Astrocyte (in vitro differentiated cells and primary cell): ENCODE measurements at regions not wholly inside any gene's neighbourhood (a gene's known extent, or its start where the extent isn't known, plus 50 kb on each side); places are given as distances from the start of the nearest gene placed in this dataset.

ENCODE experiments used
- DNase-seq: peaks from one replicate; pipeline ENCODE4 v3.0.0-alpha.2; 2010; ENCODE audit warnings: low read depth
- FAIRE-seq: peaks from 2 replicates; lab custom pipeline; 2011; peaks lifted over from hg19 to GRCh38; lab: Jason Lieb, UNC
- H2AFZ ChIP-seq: 2 replicates; pipeline ENCODE4 v1.6.0; 2012; ENCODE audit warnings: low read depth, low read length, inconsistent platforms
- H3K27ac ChIP-seq: 2 replicates; pipeline ENCODE4 v1.5.1; 2011; ENCODE audit warnings: low read depth, low read length, inconsistent platforms
- H3K27me3 ChIP-seq: 2 replicates; pipeline ENCODE4 v1.6.0; 2011; ENCODE audit warnings: low read length, inconsistent platforms; ENCODE audit not compliant: insufficient read depth
- H3K36me3 ChIP-seq: 2 replicates; pipeline ENCODE4 v1.5.1; 2011; ENCODE audit warnings: low read length, inconsistent platforms; ENCODE audit not compliant: insufficient read depth
- H3K4me1 ChIP-seq: 2 replicates; pipeline ENCODE4 v1.5.1; 2011; ENCODE audit warnings: low read length, inconsistent platforms; ENCODE audit not compliant: insufficient read depth
- H3K4me2 ChIP-seq: 2 replicates; pipeline ENCODE4 v1.6.0; 2012; ENCODE audit warnings: low read length, inconsistent platforms
- H3K4me3 ChIP-seq: 2 replicates; pipeline ENCODE4 v1.5.1; 2011; ENCODE audit warnings: low read depth, mild to moderate bottlenecking, low read length, inconsistent platforms; ENCODE audit not compliant: insufficient read depth
- H3K79me2 ChIP-seq: 2 replicates; pipeline ENCODE4 v1.6.0; 2012; ENCODE audit warnings: mild to moderate bottlenecking, low read length, inconsistent platforms; ENCODE audit not compliant: insufficient read depth
- H3K9ac ChIP-seq: 2 replicates; pipeline ENCODE4 v1.6.0; 2012; ENCODE audit warnings: mild to moderate bottlenecking, low read length, inconsistent platforms
- H3K9me3 ChIP-seq: 2 replicates; pipeline ENCODE4 v1.5.1; 2012; ENCODE audit warnings: low read depth, mild to moderate bottlenecking, low read length, inconsistent platforms; ENCODE audit not compliant: insufficient read depth
- H4K20me1 ChIP-seq: 2 replicates; pipeline ENCODE4 v1.6.0; 2012; ENCODE audit warnings: low read length, inconsistent platforms; ENCODE audit not compliant: insufficient read depth
- H3K27ac Mint-ChIP-seq: one replicate; pipeline ENCODE4 v1.8.0; 2021; ENCODE audit warnings: mild to moderate bottlenecking, mixed read lengths; ENCODE audit not compliant: unreplicated experiment
- H3K27me3 Mint-ChIP-seq: one replicate; pipeline ENCODE4 v1.8.0; 2021; ENCODE audit warnings: low read depth, mixed read lengths; ENCODE audit not compliant: unreplicated experiment
- H3K36me3 Mint-ChIP-seq: one replicate; pipeline ENCODE4 v1.8.0; 2021; ENCODE audit warnings: low read depth, mixed read lengths; ENCODE audit not compliant: unreplicated experiment
- H3K4me1 Mint-ChIP-seq: one replicate; pipeline ENCODE4 v1.8.0; 2021; ENCODE audit warnings: low read depth, mixed read lengths; ENCODE audit not compliant: unreplicated experiment
- H3K4me3 Mint-ChIP-seq: one replicate; pipeline ENCODE4 v1.8.0; 2021; ENCODE audit warnings: mild to moderate bottlenecking, moderate library complexity, mixed read lengths; ENCODE audit not compliant: unreplicated experiment
- H3K9me3 Mint-ChIP-seq: one replicate; pipeline ENCODE4 v1.8.0; 2021; ENCODE audit warnings: mild to moderate bottlenecking, mixed read lengths; ENCODE audit not compliant: unreplicated experiment
- EZH2 ChIP-seq: IDR thresholded peaks from 2 replicates; pipeline ENCODE4 v1.6.1; 2012; ENCODE audit warnings: mild to moderate bottlenecking, low read length, inconsistent platforms; ENCODE audit not compliant: insufficient read depth
- TF ChIP-seq, protein P1 (sequence below): IDR thresholded peaks from 2 replicates; pipeline ENCODE4 v1.5.1; 2011; ENCODE audit warnings: low read depth, mild to moderate bottlenecking, inconsistent platforms, low read length, moderate library complexity; ENCODE audit not compliant: insufficient read depth

DNA sequence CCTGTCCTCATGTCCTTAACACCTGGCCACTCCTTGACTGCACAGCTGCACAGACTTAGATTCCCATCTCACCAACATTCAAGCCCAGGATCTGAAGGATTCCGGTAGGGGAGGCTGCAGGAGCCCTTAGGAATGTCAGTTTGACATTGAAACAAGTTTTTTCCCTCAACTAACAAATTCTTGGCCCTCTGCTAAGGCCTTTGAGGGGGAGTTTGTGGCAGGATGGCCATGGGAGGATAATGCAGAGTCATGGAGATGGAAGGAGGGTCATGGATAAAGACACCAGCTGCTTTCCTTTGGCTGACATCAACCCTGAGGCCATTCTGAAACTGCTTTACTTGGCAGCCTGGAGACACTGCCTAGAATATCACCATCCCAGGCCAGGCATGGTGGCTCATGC lies 63.4 kb upstream of the PPP2R5A start:
- Histone ChIP-seq H3K27ac (no peak overlapping the region), H3K9me3 (no peaks in the 10 kb centered on the region), H3K4me1 (peaks cover 18% of the 10 kb centered on the region), H3K27me3 (no peaks in the 10 kb centered on the region), H3K36me3 (no peaks in the 10 kb centered on the region), H3K79me2 (no peaks in the 10 kb centered on the region), H3K4me3 (no peak overlapping the region), H4K20me1 (no peaks in the 10 kb centered on the region), H3K9ac (no peak overlapping the region), H3K4me2 (no peak overlapping the region), H2AFZ (no peak overlapping the region)
- DNase-seq (peak; percentile 20), FAIRE-seq (no peak)
- H3K36me3 Mint-ChIP-seq: peaks cover 2% of the 10 kb centered on the region
- no peak overlapping the region for H3K27ac Mint-ChIP-seq
- peaks cover 3% of the 10 kb centered on the region for H3K9me3 Mint-ChIP-seq
- H3K27me3 Mint-ChIP-seq: peaks cover 4% of the 10 kb centered on the region
- H3K4me3 Mint-ChIP-seq: no peak overlapping the region
- peaks cover 30% of the 10 kb centered on the region for H3K4me1 Mint-ChIP-seq
- no peak for TF ChIP-seq EZH2
- TF ChIP-seq, protein P1, sequence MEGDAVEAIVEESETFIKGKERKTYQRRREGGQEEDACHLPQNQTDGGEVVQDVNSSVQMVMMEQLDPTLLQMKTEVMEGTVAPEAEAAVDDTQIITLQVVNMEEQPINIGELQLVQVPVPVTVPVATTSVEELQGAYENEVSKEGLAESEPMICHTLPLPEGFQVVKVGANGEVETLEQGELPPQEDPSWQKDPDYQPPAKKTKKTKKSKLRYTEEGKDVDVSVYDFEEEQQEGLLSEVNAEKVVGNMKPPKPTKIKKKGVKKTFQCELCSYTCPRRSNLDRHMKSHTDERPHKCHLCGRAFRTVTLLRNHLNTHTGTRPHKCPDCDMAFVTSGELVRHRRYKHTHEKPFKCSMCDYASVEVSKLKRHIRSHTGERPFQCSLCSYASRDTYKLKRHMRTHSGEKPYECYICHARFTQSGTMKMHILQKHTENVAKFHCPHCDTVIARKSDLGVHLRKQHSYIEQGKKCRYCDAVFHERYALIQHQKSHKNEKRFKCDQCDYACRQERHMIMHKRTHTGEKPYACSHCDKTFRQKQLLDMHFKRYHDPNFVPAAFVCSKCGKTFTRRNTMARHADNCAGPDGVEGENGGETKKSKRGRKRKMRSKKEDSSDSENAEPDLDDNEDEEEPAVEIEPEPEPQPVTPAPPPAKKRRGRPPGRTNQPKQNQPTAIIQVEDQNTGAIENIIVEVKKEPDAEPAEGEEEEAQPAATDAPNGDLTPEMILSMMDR: no peak

DNA sequence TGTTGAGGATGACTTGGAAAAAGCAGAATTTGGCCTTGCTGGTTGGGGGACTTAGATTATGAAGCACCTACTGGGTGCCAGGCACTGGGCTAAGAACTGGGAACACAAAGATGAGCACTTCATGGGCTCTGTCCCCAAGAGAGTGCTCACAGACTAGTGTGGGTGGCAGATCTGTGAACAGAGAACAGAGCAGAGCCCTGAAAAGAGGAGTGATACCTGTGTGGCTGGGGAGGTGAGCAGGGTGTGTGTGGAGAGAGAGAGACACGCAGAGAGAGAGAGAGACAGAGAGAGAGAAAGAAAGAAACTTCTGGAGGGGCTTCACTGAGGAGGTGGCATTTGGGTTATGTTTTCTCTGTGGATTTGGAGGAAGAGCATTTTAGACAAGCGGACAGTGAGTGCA lies 61.1 kb upstream of the PPP2R5A start:
- Histone ChIP-seq H4K20me1 (no peaks in the 10 kb centered on the region), H3K4me2 (no peak overlapping the region), H3K27me3 (no peaks in the 10 kb centered on the region), H3K27ac (no peak overlapping the region), H3K79me2 (no peaks in the 10 kb centered on the region), H3K9ac (no peak overlapping the region), H3K4me1 (peaks cover 12% of the 10 kb centered on the region), H3K9me3 (no peaks in the 10 kb centered on the region), H3K36me3 (no peaks in the 10 kb centered on the region), H2AFZ (no peak overlapping the region), H3K4me3 (no peak overlapping the region)
- H3K36me3 Mint-ChIP-seq: peaks cover 3% of the 10 kb centered on the region
- FAIRE-seq: no peak
- no peak for DNase-seq
- TF ChIP-seq, protein P1: no peak
- TF ChIP-seq EZH2: no peak
- no peak overlapping the region for H3K4me3 Mint-ChIP-seq
- peaks cover 8% of the 10 kb centered on the region for H3K27me3 Mint-ChIP-seq
- H3K9me3 Mint-ChIP-seq: peaks cover 3% of the 10 kb centered on the region
- H3K27ac Mint-ChIP-seq: no peak overlapping the region
- H3K4me1 Mint-ChIP-seq: peaks cover 23% of the 10 kb centered on the region

DNA sequence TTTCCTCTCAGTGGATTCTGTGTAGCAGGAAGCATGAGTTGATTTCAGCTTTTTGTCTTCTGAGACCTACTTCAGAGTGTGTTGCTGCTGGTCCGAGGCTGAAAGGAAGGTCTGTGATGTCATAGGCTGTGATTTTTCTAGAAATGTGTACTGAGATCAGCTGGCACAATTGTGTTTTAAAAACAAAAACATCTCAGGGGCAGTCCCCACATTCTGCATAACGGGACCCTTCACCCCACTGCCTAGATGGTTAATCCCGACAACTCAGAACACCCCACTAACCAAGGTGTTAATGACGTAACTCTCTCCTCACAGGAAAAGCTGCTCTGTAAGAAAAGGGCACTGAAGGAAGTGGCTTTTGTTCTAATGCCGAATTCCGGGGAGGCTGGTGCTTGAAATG lies 59.8 kb upstream of the PPP2R5A start:
- Histone ChIP-seq H3K36me3 (no peaks in the 10 kb centered on the region), H2AFZ (no peak overlapping the region), H4K20me1 (no peaks in the 10 kb centered on the region), H3K27me3 (no peaks in the 10 kb centered on the region), H3K9ac (no peak overlapping the region), H3K4me3 (no peak overlapping the region), H3K4me1 (peaks cover 7% of the 10 kb centered on the region), H3K79me2 (no peaks in the 10 kb centered on the region), H3K4me2 (no peak overlapping the region), H3K27ac (no peak overlapping the region), H3K9me3 (no peaks in the 10 kb centered on the region)
- H3K36me3 Mint-ChIP-seq: peaks cover 3% of the 10 kb centered on the region
- H3K4me3 Mint-ChIP-seq: no peak overlapping the region
- TF ChIP-seq, protein P1: no peak
- peaks cover 15% of the 10 kb centered on the region for H3K4me1 Mint-ChIP-seq
- no peak overlapping the region for H3K27ac Mint-ChIP-seq
- H3K27me3 Mint-ChIP-seq: peaks cover 10% of the 10 kb centered on the region
- peaks cover 3% of the 10 kb centered on the region for H3K9me3 Mint-ChIP-seq
- FAIRE-seq (no peak), DNase-seq (no peak)
